H1 (cell line): ENCODE measurements at regions not wholly inside any gene's neighbourhood (a gene's known extent, or its start where the extent isn't known, plus 50 kb on each side); places are given as distances from the start of the nearest gene placed in this dataset.

ENCODE experiments used
- PHF8 ChIP-seq: fragments of 200-600 bp; sonication (generic); conservative IDR thresholded peaks from 2 replicates; pipeline ENCODE4 v1.7.1; 2012; ENCODE audit warnings: low read depth, mild to moderate bottlenecking, inconsistent platforms, low read length, moderate library complexity

DNA sequence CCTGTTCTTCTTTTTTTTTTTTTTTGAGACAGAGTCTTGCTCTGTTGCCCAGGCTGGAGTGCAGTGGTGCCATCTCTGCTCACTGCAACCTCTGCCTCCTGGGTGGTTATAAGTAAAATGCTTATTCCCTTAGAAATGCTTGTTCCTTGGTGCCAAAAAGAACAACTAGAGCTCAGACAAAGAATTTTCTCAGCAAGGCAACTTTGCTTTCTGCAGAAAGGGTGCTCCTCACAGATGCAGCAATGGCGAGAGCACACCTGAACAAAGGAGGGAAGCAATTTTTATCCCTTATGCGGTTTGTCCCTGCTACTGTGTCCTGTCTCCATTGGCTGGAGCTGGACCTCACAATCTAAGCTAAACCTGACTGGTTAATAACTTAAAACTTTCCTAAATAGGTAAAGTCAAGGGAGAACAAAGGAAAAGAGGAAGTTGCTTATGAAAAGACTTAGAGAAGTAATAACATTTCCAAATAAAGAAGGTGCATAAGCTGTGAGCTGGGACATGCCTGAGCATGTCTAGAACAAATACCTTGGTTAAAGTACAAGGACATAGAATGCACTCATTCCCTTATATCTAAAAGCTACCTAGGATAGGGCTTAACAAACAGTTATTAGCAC is 90.0 kb upstream of the PRR5 start (continued):
- no peak for TF ChIP-seq PHF8
- TF ChIP-seq, all 59 proteins: peak for 0
